Coronary artery (tissue), 2 donors: ENCODE measurements at regions not wholly inside any gene's neighbourhood (a gene's known extent, or its start where the extent isn't known, plus 50 kb on each side); places are given as distances from the start of the nearest gene placed in this dataset.

Source experiments
- DNase-seq: peaks from one replicate; pipeline ENCODE4 v3.0.0-alpha.2; 2017; ENCODE audit warnings: low spot score
- H3K27ac ChIP-seq, 2 donors: fragments of 200-600 bp; sonication (generic); one replicate each; pipeline ENCODE4 v1.5.1; 2016 to 2019
- H3K4me3 ChIP-seq: fragments of 200-600 bp; sonication (generic); 2 replicates; pipeline ENCODE4 v1.5.1; 2016; ENCODE audit warnings: mild to moderate bottlenecking, moderate library complexity
- CTCF ChIP-seq: fragments of 200-600 bp; sonication (generic); IDR thresholded peaks from one replicate; pipeline ENCODE4 v1.5.1; 2019; ENCODE audit warnings: antibody characterized with exemption

DNA sequence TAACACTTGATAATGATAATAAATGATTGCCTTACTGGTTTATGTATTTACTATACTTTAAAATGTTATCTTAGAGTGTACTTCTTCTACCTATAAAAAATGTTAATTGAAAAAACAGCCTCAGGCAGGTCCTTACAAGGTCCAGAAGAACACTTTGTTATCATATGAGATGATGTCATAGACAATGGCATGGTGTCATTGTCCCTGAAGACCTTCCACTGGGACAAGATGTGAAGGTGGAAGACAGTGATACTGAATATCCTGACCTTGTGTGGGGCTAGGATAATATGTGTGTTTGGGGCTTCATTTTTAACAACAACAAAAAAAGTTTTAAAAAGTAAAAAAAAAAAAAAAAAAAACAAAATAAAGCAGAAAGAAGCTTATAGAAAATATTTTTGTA, 342.2 kb upstream of the KYNU start:
- H3K4me3 ChIP-seq = no peak overlapping the region
- H3K27ac ChIP-seq = no peak overlapping the region
- no peak for TF ChIP-seq CTCF
- DNase-seq = no peak

DNA sequence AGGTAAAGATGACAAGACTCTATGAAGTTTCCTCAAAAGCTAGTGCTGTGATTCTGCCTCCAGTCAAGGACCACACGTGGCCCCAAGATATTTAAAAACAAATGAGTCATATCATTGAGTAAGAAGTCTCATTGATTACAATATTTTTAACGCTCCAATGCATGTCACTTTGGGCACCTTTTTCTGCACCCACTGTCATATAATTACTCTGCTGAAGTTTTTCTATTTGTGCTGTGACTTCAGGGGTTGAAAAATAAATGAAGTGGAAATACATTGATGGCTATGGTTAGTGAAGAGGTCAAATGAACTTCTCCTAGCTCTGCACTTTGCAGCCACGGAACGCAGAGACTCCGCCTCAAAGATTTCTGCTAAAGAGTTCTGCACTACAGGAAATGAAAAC, 344.3 kb upstream of the KYNU start:
- TF ChIP-seq CTCF = no peak
- Histone ChIP-seq H3K4me3 (no peak overlapping the region), H3K27ac (no peak overlapping the region)
- DNase-seq = no peak

GRCh38 chr2:142531377-142531776, 346.1 kb upstream of the KYNU start:
- Histone ChIP-seq H3K27ac (no peak overlapping the region), H3K4me3 (no peak overlapping the region)
- DNase-seq = no peak
- no peak for TF ChIP-seq CTCF

GRCh38 chr2:142525720-142526119, 351.7 kb upstream of the KYNU start:
- no peak for DNase-seq
- no peak overlapping the region for H3K4me3 ChIP-seq

DNA sequence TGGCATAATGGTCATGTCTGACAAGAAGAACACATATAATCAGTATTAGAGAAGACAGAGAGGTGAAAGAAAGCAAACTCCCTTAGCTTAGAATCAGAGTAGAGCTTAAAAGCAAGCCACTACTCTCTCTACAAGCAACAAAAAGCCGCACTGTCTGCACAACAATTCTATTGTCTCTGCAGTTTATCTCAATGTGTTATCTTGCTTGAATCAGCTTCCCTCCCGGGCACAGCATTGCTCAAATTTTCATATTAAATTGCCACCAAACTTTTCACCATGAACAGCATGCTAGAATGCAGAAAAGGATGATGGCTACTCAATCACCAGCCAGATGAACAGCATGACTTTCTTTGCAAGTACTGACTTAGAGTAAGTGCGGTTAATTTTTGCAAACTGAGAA, 356.0 kb upstream of the KYNU start:
- TF ChIP-seq CTCF = no peak
- Histone ChIP-seq H3K27ac (no peak overlapping the region), H3K4me3 (no peak overlapping the region)
- no peak for DNase-seq

More at GRCh38 chr2:142525720-142526119, 351.7 kb upstream of the KYNU start:
- no peak for TF ChIP-seq CTCF
- no peak overlapping the region for H3K27ac ChIP-seq

DNA sequence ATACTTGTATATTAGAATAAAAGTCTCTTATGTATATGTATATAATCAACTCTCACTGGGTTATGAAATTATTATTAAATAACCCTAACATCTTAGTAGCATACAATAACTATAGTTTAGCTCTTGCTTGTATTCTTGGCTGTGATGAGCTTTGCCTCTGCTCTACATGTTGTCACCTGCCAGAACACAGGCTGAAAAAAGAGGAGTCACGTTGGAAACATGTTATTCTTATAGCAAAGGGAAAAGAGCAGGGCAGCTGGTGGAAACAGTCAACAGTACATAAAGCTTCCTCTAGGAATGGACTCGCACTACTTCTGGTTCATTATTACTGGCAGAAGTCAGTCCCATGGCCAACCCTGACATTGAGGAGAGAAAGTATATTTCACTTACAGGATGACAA, 362.0 kb upstream of the KYNU start:
- no peak overlapping the region for H3K27ac ChIP-seq
- no peak overlapping the region for H3K4me3 ChIP-seq
- DNase-seq = no peak
- TF ChIP-seq CTCF = no peak

DNA sequence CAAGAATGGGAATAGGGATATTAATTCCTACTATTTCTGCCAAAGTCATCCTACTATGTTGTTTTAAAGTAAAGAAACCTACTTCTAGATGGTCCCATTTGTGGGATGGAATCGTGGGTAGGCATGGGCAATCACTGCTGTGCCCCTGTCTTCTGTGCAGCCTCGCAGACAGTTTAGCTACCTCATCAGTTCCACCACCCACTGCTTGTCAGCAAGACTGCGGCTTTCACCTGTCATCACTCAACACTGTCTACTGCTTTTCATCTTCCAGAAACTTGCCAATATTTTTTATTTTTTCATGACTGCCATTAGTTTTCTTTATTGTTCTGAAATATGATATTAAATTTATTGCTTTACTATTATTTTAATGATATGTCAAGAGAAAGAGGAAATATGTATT, 368.1 kb upstream of the KYNU start:
- no peak for DNase-seq
- H3K27ac ChIP-seq = no peak overlapping the region
- no peak for TF ChIP-seq CTCF
- no peak overlapping the region for H3K4me3 ChIP-seq
